GM23338 (cell line): ENCODE measurements at regions not wholly inside any gene's neighbourhood (a gene's known extent, or its start where the extent isn't known, plus 50 kb on each side); places are given as distances from the start of the nearest gene placed in this dataset.

ENCODE experiments used
- ATAC-seq: fragments of 200-7000 bp; cut with Tn5 transposase; 3 replicates; pipeline ENCODE4 v1.9.1; 2020
- DNase-seq: peaks from one replicate; pipeline ENCODE4 v3.0.0-alpha.2; 2015; ENCODE audit warnings: low spot score
- H2AFZ ChIP-seq: fragments of 200-600 bp; sonication (generic); 2 replicates; pipeline ENCODE4 v1.8.0; 2016; ENCODE audit warnings: antibody characterized with exemption, mild to moderate bottlenecking, moderate library complexity
- H3F3A ChIP-seq: fragments of 200-600 bp; sonication (generic); replicated peaks from 2 replicates; pipeline ENCODE4 v1.8.0; 2017; ENCODE audit warnings: antibody characterized with exemption, mixed run types, low read depth
- H3K27ac ChIP-seq: fragments of 200-600 bp; sonication (generic); 2 replicates; pipeline ENCODE4 v1.6.1; 2016; ENCODE audit warnings: low read depth
- H3K27me3 ChIP-seq: fragments of 200-600 bp; sonication (generic); 2 replicates; pipeline ENCODE4 v1.8.0; 2016; ENCODE audit warnings: mild to moderate bottlenecking, mixed run types, moderate library complexity; ENCODE audit not compliant: insufficient read depth
- H3K36me3 ChIP-seq: fragments of 200-600 bp; sonication (generic); 2 replicates; pipeline ENCODE4 v1.8.0; 2016; ENCODE audit warnings: mild to moderate bottlenecking; ENCODE audit not compliant: insufficient read depth
- H3K4me1 ChIP-seq: fragments of 200-600 bp; sonication (generic); 2 replicates; pipeline ENCODE4 v1.8.0; 2016; ENCODE audit warnings: mild to moderate bottlenecking, moderate library complexity; ENCODE audit not compliant: insufficient read depth
- H3K4me2 ChIP-seq: fragments of 200-600 bp; sonication (generic); 2 replicates; pipeline ENCODE4 v1.7.1; 2017; ENCODE audit warnings: mixed run types
- H3K4me3 ChIP-seq: fragments of 200-600 bp; sonication (generic); 2 replicates; pipeline ENCODE4 v1.6.1; 2016; ENCODE audit warnings: mixed run types
- H3K79me2 ChIP-seq: fragments of 200-600 bp; sonication (generic); replicated peaks from 2 replicates; pipeline ENCODE4 v1.8.0; 2017; ENCODE audit warnings: mild to moderate bottlenecking; ENCODE audit not compliant: insufficient read depth
- H3K9me2 ChIP-seq: fragments of 200-600 bp; sonication (generic); 2 replicates; pipeline ENCODE4 v1.8.0; 2017; ENCODE audit not compliant: insufficient read depth
- H4K20me1 ChIP-seq: fragments of 200-600 bp; sonication (generic); replicated peaks from 2 replicates; pipeline ENCODE4 v1.8.0; 2017; ENCODE audit warnings: mild to moderate bottlenecking; ENCODE audit not compliant: insufficient read depth
- H3K27ac Mint-ChIP-seq: 2 replicates; pipeline ENCODE4 v1.8.0; 2020; ENCODE audit warnings: inconsistent platforms, mild to moderate bottlenecking, moderate library complexity, mixed read lengths
- H3K27me3 Mint-ChIP-seq: 3 replicates; pipeline ENCODE4 v1.8.0; 2022; ENCODE audit warnings: low read depth, mild to moderate bottlenecking, moderate library complexity, mixed read lengths, inconsistent platforms; ENCODE audit not compliant: insufficient read depth, poor library complexity
- H3K36me3 Mint-ChIP-seq: 3 replicates; pipeline ENCODE4 v1.8.0; 2021; ENCODE audit warnings: low read depth, mild to moderate bottlenecking, inconsistent platforms, moderate library complexity, mixed read lengths
- H3K4me1 Mint-ChIP-seq: 3 replicates; pipeline ENCODE4 v1.8.0; 2020; ENCODE audit warnings: mild to moderate bottlenecking, inconsistent platforms, mixed read lengths
- H3K4me3 Mint-ChIP-seq: 3 replicates; pipeline ENCODE4 v1.8.0; 2021; ENCODE audit warnings: moderate library complexity, mild to moderate bottlenecking, inconsistent platforms, mixed read lengths
- H3K9me3 Mint-ChIP-seq: 3 replicates; pipeline ENCODE4 v1.8.0; 2020; ENCODE audit warnings: moderate library complexity, mild to moderate bottlenecking, inconsistent platforms, mixed read lengths
- ETS1 ChIP-seq: IDR thresholded peaks from 2 replicates; pipeline ENCODE4 v1.6.1; 2016; ENCODE audit warnings: antibody characterized with exemption
- EZH2phosphoT487 ChIP-seq: fragments of 200-600 bp; sonication (generic); IDR thresholded peaks from one replicate; pipeline ENCODE4 v1.8.1; 2018; ENCODE audit warnings: antibody characterized with exemption; ENCODE audit not compliant: unreplicated experiment
- JUNB ChIP-seq: IDR thresholded peaks from one replicate; pipeline ENCODE4 v1.6.1; 2016; ENCODE audit warnings: antibody characterized with exemption; ENCODE audit not compliant: unreplicated experiment
- NANOG ChIP-seq: IDR thresholded peaks from 2 replicates; pipeline ENCODE4 v1.6.1; 2016; ENCODE audit warnings: antibody characterized with exemption, borderline replicate concordance
- POLR2AphosphoS5 ChIP-seq: IDR thresholded peaks from 2 replicates; pipeline ENCODE4 v1.6.1; 2016; ENCODE audit warnings: antibody characterized with exemption, low read depth
- REST ChIP-seq: IDR thresholded peaks from one replicate; pipeline ENCODE4 v1.6.1; 2018; ENCODE audit warnings: antibody characterized with exemption; ENCODE audit not compliant: unreplicated experiment
- STAT1 ChIP-seq: IDR thresholded peaks from one replicate; pipeline ENCODE4 v1.6.1; 2016; ENCODE audit warnings: antibody characterized with exemption; ENCODE audit not compliant: unreplicated experiment
- ZNF114 ChIP-seq: fragments of 250-450 bp; sonication (Bioruptor Pico); IDR thresholded peaks from 2 replicates; pipeline ENCODE4 v1.5.0; 2020; ENCODE audit warnings: mild to moderate bottlenecking, moderate library complexity
- ZNF331 ChIP-seq: fragments of 250-450 bp; sonication (Bioruptor Pico); IDR thresholded peaks from 2 replicates; pipeline ENCODE4 v1.5.0; 2020; ENCODE audit warnings: low read depth, mild to moderate bottlenecking, moderate library complexity
- TF ChIP-seq, protein P1 (sequence below), 2 experiments: fragments of 200-600 bp in 1 of 2; sonication (generic) in 1 of 2; conservative IDR thresholded peaks; 2 replicates each; pipeline versions ENCODE4 v1.5.1 to v1.6.1; 2016 to 2017; ENCODE audit warnings: antibody characterized with exemption in 2 of 2, low read depth in 2 of 2, mild to moderate bottlenecking in 2 of 2, moderate library complexity in 1 of 2
- TF ChIP-seq, protein P2 (sequence below): fragments of 250-450 bp; sonication (Bioruptor Pico); IDR thresholded peaks from 2 replicates; pipeline ENCODE4 v1.5.0; 2020; ENCODE audit warnings: mild to moderate bottlenecking, moderate library complexity

DNA sequence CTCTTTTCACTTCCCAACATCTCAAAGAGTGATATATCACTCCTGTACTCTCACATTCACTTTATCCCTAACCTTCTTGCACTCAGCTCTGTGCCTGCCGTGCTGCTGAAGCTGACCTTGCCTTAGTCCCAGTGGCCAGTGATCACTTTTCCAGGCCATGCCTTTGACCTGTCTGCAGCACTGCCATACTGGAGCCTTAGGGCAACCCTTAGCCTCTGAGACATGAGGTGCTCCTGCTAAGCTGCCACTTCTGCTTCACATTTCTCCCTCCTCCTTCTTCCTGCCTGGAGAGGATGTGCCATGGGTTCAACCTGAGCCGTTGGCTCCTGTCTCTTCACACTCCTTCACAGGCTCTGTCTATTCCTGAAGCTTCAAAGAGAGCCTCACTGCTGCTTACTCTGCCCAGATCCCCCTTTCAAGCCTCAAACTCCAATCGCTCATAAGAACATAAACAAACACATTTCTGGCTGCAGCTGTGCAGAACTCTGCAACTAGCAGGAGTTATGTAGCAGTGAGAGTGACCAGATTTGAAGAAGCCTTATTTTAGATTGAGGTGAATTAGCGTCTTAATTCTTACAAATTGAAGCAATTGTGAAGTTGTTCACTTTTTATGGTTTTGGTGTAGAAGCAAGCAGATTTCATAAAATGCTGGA, 716.2 kb upstream of the FANCL start:
- Histone ChIP-seq H3K27ac (no peak overlapping the region), H3F3A (no peaks in the 10 kb centered on the region), H3K4me2 (no peak overlapping the region), H3K4me1 (peaks cover 37% of the 10 kb centered on the region), H3K9me2 (no peaks in the 10 kb centered on the region), H3K4me3 (no peak overlapping the region), H3K27me3 (no peaks in the 10 kb centered on the region), H3K79me2 (no peaks in the 10 kb centered on the region), H4K20me1 (no peaks in the 10 kb centered on the region), H3K36me3 (no peaks in the 10 kb centered on the region), H2AFZ (0 out of 2 replicates have a peak overlapping the region, but pooled peaks have one; percentile 14)
- Mint-ChIP-seq H3K4me1 (peaks cover 42% of the 10 kb centered on the region), H3K4me3 (no peak overlapping the region), H3K27me3 (peaks cover 4% of the 10 kb centered on the region), H3K36me3 (no peaks in the 10 kb centered on the region), H3K27ac (no peak overlapping the region), H3K9me3 (no peaks in the 10 kb centered on the region)
- ATAC-seq (no peak; the same call in 2 of the 3 replicates), DNase-seq (no peak)
- TF ChIP-seq JUNB (no peak), ZNF114 (CRISPR knock-in tag) (no peak), ZNF331 (no peak), REST (no peak), NANOG (no peak), EZH2phosphoT487 (no peak), ETS1 (no peak), STAT1 (no peak), POLR2AphosphoS5 (no peak)
- TF ChIP-seq, protein P1, sequence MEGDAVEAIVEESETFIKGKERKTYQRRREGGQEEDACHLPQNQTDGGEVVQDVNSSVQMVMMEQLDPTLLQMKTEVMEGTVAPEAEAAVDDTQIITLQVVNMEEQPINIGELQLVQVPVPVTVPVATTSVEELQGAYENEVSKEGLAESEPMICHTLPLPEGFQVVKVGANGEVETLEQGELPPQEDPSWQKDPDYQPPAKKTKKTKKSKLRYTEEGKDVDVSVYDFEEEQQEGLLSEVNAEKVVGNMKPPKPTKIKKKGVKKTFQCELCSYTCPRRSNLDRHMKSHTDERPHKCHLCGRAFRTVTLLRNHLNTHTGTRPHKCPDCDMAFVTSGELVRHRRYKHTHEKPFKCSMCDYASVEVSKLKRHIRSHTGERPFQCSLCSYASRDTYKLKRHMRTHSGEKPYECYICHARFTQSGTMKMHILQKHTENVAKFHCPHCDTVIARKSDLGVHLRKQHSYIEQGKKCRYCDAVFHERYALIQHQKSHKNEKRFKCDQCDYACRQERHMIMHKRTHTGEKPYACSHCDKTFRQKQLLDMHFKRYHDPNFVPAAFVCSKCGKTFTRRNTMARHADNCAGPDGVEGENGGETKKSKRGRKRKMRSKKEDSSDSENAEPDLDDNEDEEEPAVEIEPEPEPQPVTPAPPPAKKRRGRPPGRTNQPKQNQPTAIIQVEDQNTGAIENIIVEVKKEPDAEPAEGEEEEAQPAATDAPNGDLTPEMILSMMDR (conservative IDR thresholded peaks at IDR 0.05; ENCODE audit: low read depth in 2 of 2): no peak
- TF ChIP-seq, protein P2, sequence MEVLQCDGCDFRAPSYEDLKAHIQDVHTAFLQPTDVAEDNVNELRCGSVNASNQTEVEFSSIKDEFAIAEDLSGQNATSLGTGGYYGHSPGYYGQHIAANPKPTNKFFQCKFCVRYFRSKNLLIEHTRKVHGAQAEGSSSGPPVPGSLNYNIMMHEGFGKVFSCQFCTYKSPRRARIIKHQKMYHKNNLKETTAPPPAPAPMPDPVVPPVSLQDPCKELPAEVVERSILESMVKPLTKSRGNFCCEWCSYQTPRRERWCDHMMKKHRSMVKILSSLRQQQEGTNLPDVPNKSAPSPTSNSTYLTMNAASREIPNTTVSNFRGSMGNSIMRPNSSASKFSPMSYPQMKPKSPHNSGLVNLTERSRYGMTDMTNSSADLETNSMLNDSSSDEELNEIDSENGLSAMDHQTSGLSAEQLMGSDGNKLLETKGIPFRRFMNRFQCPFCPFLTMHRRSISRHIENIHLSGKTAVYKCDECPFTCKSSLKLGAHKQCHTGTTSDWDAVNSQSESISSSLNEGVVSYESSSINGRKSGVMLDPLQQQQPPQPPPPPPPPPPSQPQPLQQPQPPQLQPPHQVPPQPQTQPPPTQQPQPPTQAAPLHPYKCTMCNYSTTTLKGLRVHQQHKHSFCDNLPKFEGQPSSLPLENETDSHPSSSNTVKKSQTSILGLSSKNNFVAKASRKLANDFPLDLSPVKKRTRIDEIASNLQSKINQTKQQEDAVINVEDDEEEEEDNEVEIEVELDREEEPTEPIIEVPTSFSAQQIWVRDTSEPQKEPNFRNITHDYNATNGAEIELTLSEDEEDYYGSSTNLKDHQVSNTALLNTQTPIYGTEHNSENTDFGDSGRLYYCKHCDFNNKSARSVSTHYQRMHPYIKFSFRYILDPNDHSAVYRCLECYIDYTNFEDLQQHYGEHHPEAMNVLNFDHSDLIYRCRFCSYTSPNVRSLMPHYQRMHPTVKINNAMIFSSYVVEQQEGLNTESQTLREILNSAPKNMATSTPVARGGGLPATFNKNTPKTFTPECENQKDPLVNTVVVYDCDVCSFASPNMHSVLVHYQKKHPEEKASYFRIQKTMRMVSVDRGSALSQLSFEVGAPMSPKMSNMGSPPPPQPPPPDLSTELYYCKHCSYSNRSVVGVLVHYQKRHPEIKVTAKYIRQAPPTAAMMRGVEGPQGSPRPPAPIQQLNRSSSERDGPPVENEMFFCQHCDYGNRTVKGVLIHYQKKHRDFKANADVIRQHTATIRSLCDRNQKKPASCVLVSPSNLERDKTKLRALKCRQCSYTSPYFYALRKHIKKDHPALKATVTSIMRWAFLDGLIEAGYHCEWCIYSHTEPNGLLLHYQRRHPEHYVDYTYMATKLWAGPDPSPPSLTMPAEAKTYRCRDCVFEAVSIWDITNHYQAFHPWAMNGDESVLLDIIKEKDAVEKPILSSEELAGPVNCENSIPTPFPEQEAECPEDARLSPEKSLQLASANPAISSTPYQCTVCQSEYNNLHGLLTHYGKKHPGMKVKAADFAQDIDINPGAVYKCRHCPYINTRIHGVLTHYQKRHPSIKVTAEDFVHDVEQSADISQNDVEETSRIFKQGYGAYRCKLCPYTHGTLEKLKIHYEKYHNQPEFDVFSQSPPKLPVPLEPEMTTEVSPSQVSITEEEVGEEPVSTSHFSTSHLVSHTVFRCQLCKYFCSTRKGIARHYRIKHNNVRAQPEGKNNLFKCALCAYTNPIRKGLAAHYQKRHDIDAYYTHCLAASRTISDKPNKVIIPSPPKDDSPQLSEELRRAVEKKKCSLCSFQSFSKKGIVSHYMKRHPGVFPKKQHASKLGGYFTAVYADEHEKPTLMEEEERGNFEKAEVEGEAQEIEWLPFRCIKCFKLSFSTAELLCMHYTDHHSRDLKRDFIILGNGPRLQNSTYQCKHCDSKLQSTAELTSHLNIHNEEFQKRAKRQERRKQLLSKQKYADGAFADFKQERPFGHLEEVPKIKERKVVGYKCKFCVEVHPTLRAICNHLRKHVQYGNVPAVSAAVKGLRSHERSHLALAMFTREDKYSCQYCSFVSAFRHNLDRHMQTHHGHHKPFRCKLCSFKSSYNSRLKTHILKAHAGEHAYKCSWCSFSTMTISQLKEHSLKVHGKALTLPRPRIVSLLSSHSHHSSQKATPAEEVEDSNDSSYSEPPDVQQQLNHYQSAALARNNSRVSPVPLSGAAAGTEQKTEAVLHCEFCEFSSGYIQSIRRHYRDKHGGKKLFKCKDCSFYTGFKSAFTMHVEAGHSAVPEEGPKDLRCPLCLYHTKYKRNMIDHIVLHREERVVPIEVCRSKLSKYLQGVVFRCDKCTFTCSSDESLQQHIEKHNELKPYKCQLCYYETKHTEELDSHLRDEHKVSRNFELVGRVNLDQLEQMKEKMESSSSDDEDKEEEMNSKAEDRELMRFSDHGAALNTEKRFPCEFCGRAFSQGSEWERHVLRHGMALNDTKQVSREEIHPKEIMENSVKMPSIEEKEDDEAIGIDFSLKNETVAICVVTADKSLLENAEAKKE (CRISPR knock-in tag): no peak
